Heart left ventricle (tissue), 13 donors: ENCODE measurements at regions not wholly inside any gene's neighbourhood (a gene's known extent, or its start where the extent isn't known, plus 50 kb on each side); places are given as distances from the start of the nearest gene placed in this dataset.
"Not testable (repeated sequence)": the region's sequence is repeated elsewhere in the genome, so short reads cannot be mapped to it uniquely, and the experiment has no call there.

ENCODE experiments used
- CTCF ChIP-seq, 12 donors: fragments of 200-600 bp; sonication (generic) in 4 of 12; IDR thresholded peaks; one replicate each; pipeline versions ENCODE4 v1.5.0 to v1.8.0; 2018 to 2022; ENCODE audit warnings: antibody characterized with exemption in 12 of 12, mild to moderate bottlenecking in 5 of 12
- POLR2A ChIP-seq, 2 donors: fragments of 450-650 bp; IDR thresholded peaks; one replicate each; pipeline ENCODE4 v1.6.1; 2017; ENCODE audit warnings: antibody characterized with exemption in 2 of 2, mild to moderate bottlenecking in 2 of 2, moderate library complexity in 2 of 2
- donor health status: ischemic (EF 13 %, LVEDD 7.1; RV severe dilation, severe dysfunction).
- donor health status: DM: no; HTN: yes; CAD: no.
- donor health status: DM: no; HTN: no; CAD: no.
- donor health status: ischemic (EF 25% LVEDD 6.9; RV normal size, moderate dysfunction).
- donor health status: ischemic (EF 25% LVEDD 5.7; RV mildly dilated, moderate dysfunction).
- donor health status: ischemic (EF 35%, LVEDD 5.7; RV mildly dilated, moderate dysfunction).
- donor health status: nonischemic (EF 11% LVEDD 7.7; RV severe dilation, severe dysfunction).
- donor health status: DM: yes; HTN: yes; CAD: no.
- donor health status: PGD.
- donor health status: ischemic (EF 29% LVEDD 5.4; RV normal size, mild dysfunction).
- donor health status: nonischemic (EF 23%, LVEDD 6.1; RV moderate dilation, normal function).

- not testable (repeated sequence) for TF ChIP-seq POLR2A, CTCF (IDR thresholded peaks at IDR 0.05)
Measured at GRCh38 chr5:18295696-18296095, 661.4 kb downstream of the TAF11L14 start.
